HEK293 (cell line): ENCODE measurements at regions not wholly inside any gene's neighbourhood (a gene's known extent, or its start where the extent isn't known, plus 50 kb on each side); places are given as distances from the start of the nearest gene placed in this dataset.

ENCODE experiments used
- CTCF ChIA-PET: fragments of 350-600 bp; formaldehyde crosslinking; extraction: SDS; loops from one replicate; lab custom pipeline; 2021; ENCODE audit warnings: antibody characterized with exemption; lab: Yijun Ruan, JAX
- POLR2A ChIA-PET: fragments of 300-600 bp; formaldehyde crosslinking; extraction: SDS; loops from one replicate; lab custom pipeline; 2020; ENCODE audit warnings: antibody characterized with exemption, inconsistent platforms; lab: Yijun Ruan, JAX
- H3K27ac ChIP-seq: fragments of 200-500 bp; sonication (Bioruptor generic); 2 replicates; pipeline ENCODE4 v1.5.1; 2014; ENCODE audit warnings: low read depth, low read length, control low read depth, inconsistent platforms; ENCODE audit errors: extremely low read depth
- H3K36me3 ChIP-seq, 2 experiments: fragments of 200-500 bp in 1 of 2; sonication (Bioruptor generic) in 1 of 2; 1 replicate in 1 of 2; 2 replicates in 1 of 2; pipeline ENCODE4 v1.5.1; 2014 to 2017; ENCODE audit warnings: inconsistent platforms in 2 of 2, low read length in 2 of 2; ENCODE audit not compliant: control insufficient read depth in 2 of 2, insufficient read depth in 1 of 2
- H3K4me1 ChIP-seq: fragments of 200-500 bp; sonication (Bioruptor generic); 2 replicates; pipeline ENCODE4 v1.5.1; 2014; ENCODE audit warnings: mild to moderate bottlenecking, low read length, inconsistent platforms; ENCODE audit not compliant: control insufficient read depth, insufficient read depth
- H3K4me3 ChIP-seq: 2 replicates; pipeline ENCODE4 v1.5.1; 2011; ENCODE audit warnings: low read depth, mild to moderate bottlenecking, control low read depth, low read length, moderate library complexity
- H3K9me3 ChIP-seq: fragments of 200-500 bp; sonication (Bioruptor generic); 2 replicates; pipeline ENCODE4 v1.5.1; 2014; ENCODE audit warnings: low read depth, low read length, inconsistent platforms; ENCODE audit not compliant: control insufficient read depth, insufficient read depth
- EGR2 ChIP-seq: fragments of 450-650 bp; formaldehyde crosslinking; IDR thresholded peaks from 2 replicates; pipeline ENCODE4 v1.5.1; 2016; ENCODE audit warnings: low read depth, missing biosample characterization, missing genetic modification characterization
- GFI1B ChIP-seq: fragments of 450-650 bp; formaldehyde crosslinking; IDR thresholded peaks from 2 replicates; pipeline ENCODE4 v1.5.1; 2016; ENCODE audit warnings: missing biosample characterization, missing genetic modification characterization
- GLI2 ChIP-seq: fragments of 450-650 bp; formaldehyde crosslinking; IDR thresholded peaks from 2 replicates; pipeline ENCODE4; 2017; ENCODE audit warnings: missing biosample characterization, missing genetic modification characterization, low read depth, borderline replicate concordance
- HIC1 ChIP-seq: fragments of 450-650 bp; formaldehyde crosslinking; IDR thresholded peaks from 2 replicates; pipeline ENCODE4 v1.5.1; 2016; ENCODE audit warnings: missing biosample characterization, missing genetic modification characterization
- KLF7 ChIP-seq: fragments of 450-650 bp; formaldehyde crosslinking; IDR thresholded peaks from 2 replicates; pipeline ENCODE4 v1.5.1; 2016; ENCODE audit warnings: missing biosample characterization, missing genetic modification characterization, borderline replicate concordance
- PRDM2 ChIP-seq: fragments of 450-650 bp; formaldehyde crosslinking; IDR thresholded peaks from 2 replicates; pipeline ENCODE4 v1.5.1; 2016; ENCODE audit warnings: missing biosample characterization, missing genetic modification characterization, borderline replicate concordance
- ZBTB10 ChIP-seq: fragments of 450-650 bp; formaldehyde crosslinking; IDR thresholded peaks from 2 replicates; pipeline ENCODE4 v1.5.1; 2016; ENCODE audit warnings: missing biosample characterization, missing genetic modification characterization
- ZBTB11 ChIP-seq: fragments of 450-650 bp; formaldehyde crosslinking; conservative IDR thresholded peaks from 2 replicates; pipeline ENCODE4 v1.5.1; 2016; ENCODE audit warnings: low read depth, missing biosample characterization, missing genetic modification characterization
- ZBTB44 ChIP-seq: fragments of 450-650 bp; IDR thresholded peaks from 2 replicates; pipeline ENCODE4 v1.5.1; 2018; ENCODE audit warnings: missing biosample characterization, mild to moderate bottlenecking, missing genetic modification characterization
- ZBTB8A ChIP-seq: fragments of 450-650 bp; formaldehyde crosslinking; IDR thresholded peaks from 2 replicates; pipeline ENCODE4 v1.5.1; 2016; ENCODE audit warnings: missing biosample characterization, missing genetic modification characterization
- ZIC2 ChIP-seq: fragments of 450-650 bp; formaldehyde crosslinking; IDR thresholded peaks from 2 replicates; pipeline ENCODE4 v1.5.1; 2016; ENCODE audit warnings: missing biosample characterization, missing genetic modification characterization
- ZNF112 ChIP-seq: fragments of 450-650 bp; formaldehyde crosslinking; IDR thresholded peaks from 2 replicates; pipeline ENCODE4 v1.5.0; 2017; ENCODE audit warnings: missing biosample characterization, missing genetic modification characterization
- ZNF223 ChIP-seq: fragments of 450-650 bp; formaldehyde crosslinking; IDR thresholded peaks from 2 replicates; pipeline ENCODE4 v1.5.1; 2016; ENCODE audit warnings: missing biosample characterization, missing genetic modification characterization
- ZNF423 ChIP-seq: fragments of 450-650 bp; formaldehyde crosslinking; IDR thresholded peaks from 2 replicates; pipeline ENCODE4 v1.5.1; 2016; ENCODE audit warnings: missing biosample characterization, missing genetic modification characterization
- ZNF544 ChIP-seq: fragments of 450-650 bp; formaldehyde crosslinking; IDR thresholded peaks from 2 replicates; pipeline ENCODE4 v1.5.0; 2017; ENCODE audit warnings: missing biosample characterization, missing genetic modification characterization
- ZNF626 ChIP-seq: fragments of 450-650 bp; sonication (Bioruptor Pico); formaldehyde crosslinking; IDR thresholded peaks from 2 replicates; pipeline ENCODE4 v1.5.1; 2018; ENCODE audit warnings: missing biosample characterization, missing genetic modification characterization, inconsistent platforms
- ZSCAN16 ChIP-seq: fragments of 450-650 bp; formaldehyde crosslinking; IDR thresholded peaks from 2 replicates; pipeline ENCODE4 v1.5.1; 2016; ENCODE audit warnings: missing biosample characterization, missing genetic modification characterization
- TF ChIP-seq, protein P1 (sequence below): fragments of 450-650 bp; formaldehyde crosslinking; IDR thresholded peaks from 2 replicates; pipeline ENCODE4 v1.5.1; 2017; ENCODE audit warnings: missing biosample characterization, missing genetic modification characterization

DNA sequence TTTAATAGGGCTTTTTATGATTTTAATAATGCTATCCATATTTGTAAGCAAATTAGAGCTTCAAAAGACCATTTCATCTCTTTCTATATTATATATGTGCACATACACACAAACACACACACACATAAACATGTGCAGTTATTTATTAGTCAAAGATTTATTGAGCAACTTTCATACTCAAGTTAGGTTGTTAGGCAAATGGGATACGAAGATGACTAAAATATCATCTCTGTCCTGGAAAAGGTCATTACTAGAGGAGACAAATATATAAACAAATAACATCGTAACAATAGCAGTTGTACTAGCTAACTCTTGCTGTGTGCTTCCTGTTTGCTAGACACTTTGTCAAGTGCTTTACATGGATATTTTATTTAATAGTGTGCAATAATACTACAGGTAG, 307.9 kb downstream of the SNX13 start:
- ChIA-PET CTCF (interaction anchor here (0.6 kb wide), 1 partner anchor 572 kb away, joined by 3 read pairs; no protein-coding TSS in a partner anchor), POLR2A (no interaction called here)
- Histone ChIP-seq H3K4me1 (no peaks in the 10 kb centered on the region), H3K4me3 (no peak overlapping the region), H3K9me3 (no peaks in the 10 kb centered on the region), H3K36me3 (no peaks in the 10 kb centered on the region), H3K27ac (no peak overlapping the region)
- no peak for TF ChIP-seq ZNF626
- TF ChIP-seq ZNF112 (tag by site-specific recombination) = no peak
- TF ChIP-seq ZBTB44 (tag by site-specific recombination) = no peak
- TF ChIP-seq ZNF423 (tag by site-specific recombination) = no peak
- no peak for TF ChIP-seq GLI2 (tag by site-specific recombination)
- no peak for TF ChIP-seq ZBTB10 (tag by site-specific recombination)
- no peak for TF ChIP-seq ZNF223 (tag by site-specific recombination)
- TF ChIP-seq, protein P1, sequence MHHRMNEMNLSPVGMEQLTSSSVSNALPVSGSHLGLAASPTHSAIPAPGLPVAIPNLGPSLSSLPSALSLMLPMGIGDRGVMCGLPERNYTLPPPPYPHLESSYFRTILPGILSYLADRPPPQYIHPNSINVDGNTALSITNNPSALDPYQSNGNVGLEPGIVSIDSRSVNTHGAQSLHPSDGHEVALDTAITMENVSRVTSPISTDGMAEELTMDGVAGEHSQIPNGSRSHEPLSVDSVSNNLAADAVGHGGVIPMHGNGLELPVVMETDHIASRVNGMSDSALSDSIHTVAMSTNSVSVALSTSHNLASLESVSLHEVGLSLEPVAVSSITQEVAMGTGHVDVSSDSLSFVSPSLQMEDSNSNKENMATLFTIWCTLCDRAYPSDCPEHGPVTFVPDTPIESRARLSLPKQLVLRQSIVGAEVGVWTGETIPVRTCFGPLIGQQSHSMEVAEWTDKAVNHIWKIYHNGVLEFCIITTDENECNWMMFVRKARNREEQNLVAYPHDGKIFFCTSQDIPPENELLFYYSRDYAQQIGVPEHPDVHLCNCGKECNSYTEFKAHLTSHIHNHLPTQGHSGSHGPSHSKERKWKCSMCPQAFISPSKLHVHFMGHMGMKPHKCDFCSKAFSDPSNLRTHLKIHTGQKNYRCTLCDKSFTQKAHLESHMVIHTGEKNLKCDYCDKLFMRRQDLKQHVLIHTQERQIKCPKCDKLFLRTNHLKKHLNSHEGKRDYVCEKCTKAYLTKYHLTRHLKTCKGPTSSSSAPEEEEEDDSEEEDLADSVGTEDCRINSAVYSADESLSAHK (tag by site-specific recombination) = no peak
- TF ChIP-seq PRDM2 (tag by site-specific recombination) = no peak
- TF ChIP-seq GFI1B (tag by site-specific recombination) = no peak
- TF ChIP-seq ZIC2 (tag by site-specific recombination) = no peak
- no peak for TF ChIP-seq ZSCAN16 (tag by site-specific recombination)
- TF ChIP-seq ZNF544 (tag by site-specific recombination) = no peak
- no peak for TF ChIP-seq ZBTB11 (tag by site-specific recombination)
- no peak for TF ChIP-seq KLF7 (tag by site-specific recombination)
- TF ChIP-seq HIC1 = no peak
- TF ChIP-seq ZBTB8A (tag by site-specific recombination) = no peak
- TF ChIP-seq EGR2 (tag by site-specific recombination) = no peak
